A549 (cell line): ENCODE measurements at regions not wholly inside any gene's neighbourhood (a gene's known extent, or its start where the extent isn't known, plus 50 kb on each side); places are given as distances from the start of the nearest gene placed in this dataset.
A peak's percentile ranks its signal among the peaks of the same experiment; 100 is the strongest.

Source experiments
- ATAC-seq, 2 experiments: fragments of 200-7000 bp in 1 of 2; fragments of >200 bp in 1 of 2; cut with Nextera tagmentation in 1 of 2; cut with Tn5 transposase in 1 of 2; 3 replicates each; pipeline versions ENCODE4 v1.8.0 to v1.9.1; 2018 to 2020; ENCODE audit warnings: mild to moderate bottlenecking in 1 of 2, moderate library complexity in 1 of 2
- CTCF ChIA-PET: fragments of 300-600 bp; sonication (Branson Sonifier 250); formaldehyde crosslinking; extraction: SDS; loops from one replicate; lab custom pipeline; 2021; ENCODE audit warnings: antibody characterized with exemption, inconsistent platforms; lab: Yijun Ruan, JAX
- POLR2A ChIA-PET: fragments of 350-600 bp; formaldehyde crosslinking; extraction: SDS; loops from one replicate; lab custom pipeline; 2021; ENCODE audit warnings: antibody characterized with exemption, inconsistent platforms; lab: Yijun Ruan, JAX
- DNase-seq, 2 experiments: peaks; one replicate each; pipeline versions ENCODE4 v3.0.0 to v3.0.0-alpha.2; 2011 to 2016; ENCODE audit warnings: low read depth in 1 of 2, low spot score in 1 of 2
- FAIRE-seq: peaks from 2 replicates; lab custom pipeline; 2011; peaks lifted over from hg19 to GRCh38; lab: Jason Lieb, UNC
- H3K27ac ChIP-seq, 2 experiments: fragments of >200 bp; sonication (Bioruptor Twin); formaldehyde crosslinking; 3 replicates each; pipeline ENCODE4 v1.5.1; 2016 to 2017
- H3K4me1 ChIP-seq: fragments of >200 bp; sonication (Bioruptor Twin); formaldehyde crosslinking; 3 replicates; pipeline ENCODE4 v1.6.1; 2016
- H3K4me2 ChIP-seq: fragments of >200 bp; sonication (Bioruptor Twin); formaldehyde crosslinking; 3 replicates; pipeline ENCODE4 v1.6.1; 2016
- H3K4me3 ChIP-seq: fragments of >200 bp; sonication (Bioruptor Twin); formaldehyde crosslinking; 3 replicates; pipeline ENCODE4 v1.5.1; 2016
- H3K9me3 ChIP-seq: fragments of >200 bp; sonication (Bioruptor Twin); formaldehyde crosslinking; 3 replicates; pipeline ENCODE4 v1.6.1; 2016
- ATOH8 ChIP-seq: fragments of 250-450 bp; sonication (Bioruptor Pico); IDR thresholded peaks from 2 replicates; pipeline ENCODE4 v1.5.0; 2020; ENCODE audit warnings: low read depth, mild to moderate bottlenecking, moderate library complexity
- CBX2 ChIP-seq: fragments of 200-600 bp; sonication (generic); IDR thresholded peaks from 2 replicates; pipeline ENCODE4 v1.6.1; 2016; ENCODE audit warnings: low read depth, mild to moderate bottlenecking, borderline replicate concordance
- CEBPB ChIP-seq, 2 experiments: fragments of >200 bp in 1 of 2; sonication (Bioruptor Twin) in 1 of 2; formaldehyde crosslinking in 1 of 2; IDR thresholded peaks; 2 replicates each; pipeline ENCODE4 v1.6.1; 2012 to 2016
- CHD2 ChIP-seq: fragments of 150-350 bp; IDR thresholded peaks from 2 replicates; pipeline ENCODE4 v1.6.1; 2014; ENCODE audit warnings: low read length; ENCODE audit not compliant: partially characterized antibody
- CHD4 ChIP-seq: fragments of 200-600 bp; sonication (generic); IDR thresholded peaks from 2 replicates; pipeline ENCODE4 v1.6.1; 2016; ENCODE audit warnings: antibody characterized with exemption, mild to moderate bottlenecking, borderline replicate concordance
- EHF ChIP-seq: fragments of 250-450 bp; sonication (Bioruptor Pico); IDR thresholded peaks from 2 replicates; pipeline ENCODE4 v1.5.0; 2020; ENCODE audit warnings: mild to moderate bottlenecking
- EHMT2 ChIP-seq: fragments of 200-600 bp; sonication (generic); IDR thresholded peaks from 2 replicates; pipeline ENCODE4 v1.6.1; 2016; ENCODE audit warnings: antibody characterized with exemption, low read depth, mild to moderate bottlenecking, moderate library complexity
- EP300 ChIP-seq, 2 experiments: fragments of >200 bp; sonication (Bioruptor Twin); formaldehyde crosslinking; IDR thresholded peaks; 2 replicates in 1 of 2; 3 replicates in 1 of 2; pipeline ENCODE4 v1.6.1; 2016 to 2017
- ESRRA ChIP-seq: fragments of 150-350 bp; IDR thresholded peaks from 2 replicates; pipeline ENCODE4 v1.6.1; 2014; ENCODE audit warnings: mild to moderate bottlenecking, low read length, borderline replicate concordance
- HES2 ChIP-seq: fragments of >200 bp; sonication (Bioruptor Twin); formaldehyde crosslinking; IDR thresholded peaks from 2 replicates; pipeline ENCODE4 v1.6.1; 2016
- HMGXB4 ChIP-seq: fragments of 250-450 bp; sonication (Bioruptor Pico); IDR thresholded peaks from 2 replicates; pipeline ENCODE4 v1.5.0; 2021; ENCODE audit warnings: mild to moderate bottlenecking, moderate library complexity, borderline replicate concordance
- HOXB13 ChIP-seq: fragments of 250-450 bp; sonication (Bioruptor Pico); IDR thresholded peaks from 2 replicates; pipeline ENCODE4 v1.5.0; 2020; ENCODE audit warnings: low read depth, mild to moderate bottlenecking, moderate library complexity
- HOXB5 ChIP-seq: fragments of 250-450 bp; sonication (Bioruptor Pico); IDR thresholded peaks from 2 replicates; pipeline ENCODE4 v1.5.0; 2020; ENCODE audit warnings: mild to moderate bottlenecking, moderate library complexity
- JUNB ChIP-seq: fragments of >200 bp; sonication (Bioruptor Twin); formaldehyde crosslinking; IDR thresholded peaks from 2 replicates; pipeline ENCODE4 v1.6.1; 2016
- MAX ChIP-seq: IDR thresholded peaks from 2 replicates; pipeline ENCODE4 v1.6.1; 2012
- MYC ChIP-seq: IDR thresholded peaks from 2 replicates; pipeline ENCODE4 v1.6.1; 2012; ENCODE audit warnings: mild to moderate bottlenecking, inconsistent platforms, low read length, improper control_type of control experiment, borderline replicate concordance
- NFE2L2 ChIP-seq: fragments of 150-350 bp; conservative IDR thresholded peaks from 2 replicates; pipeline ENCODE4 v1.6.1; 2014; ENCODE audit warnings: low read length
- NPAS2 ChIP-seq: fragments of 250-450 bp; sonication (Bioruptor Pico); IDR thresholded peaks from 2 replicates; pipeline ENCODE4 v1.8.0; 2022; ENCODE audit warnings: mild to moderate bottlenecking, moderate library complexity, borderline replicate concordance
- RAD21 ChIP-seq, 2 experiments: fragments of >200 bp in 1 of 2; sonication (Bioruptor Twin) in 1 of 2; formaldehyde crosslinking in 1 of 2; IDR thresholded peaks in 1 of 2; conservative IDR thresholded peaks in 1 of 2; 2 replicates in 1 of 2; 3 replicates in 1 of 2; pipeline ENCODE4 v1.6.1; 2012 to 2018; ENCODE audit warnings: inconsistent platforms in 1 of 2
- REST ChIP-seq: fragments of 200-600 bp; sonication (generic); IDR thresholded peaks from 2 replicates; pipeline ENCODE4 v1.6.1; 2016; ENCODE audit warnings: antibody characterized with exemption, mild to moderate bottlenecking, moderate library complexity
- RFX5 ChIP-seq: fragments of 450-650 bp; IDR thresholded peaks from 2 replicates; pipeline ENCODE4 v1.7.1; 2014; ENCODE audit warnings: antibody characterized with exemption, mild to moderate bottlenecking, moderate library complexity
- RNF2 ChIP-seq: fragments of 200-600 bp; sonication (generic); IDR thresholded peaks from 2 replicates; pipeline ENCODE4 v1.6.1; 2016; ENCODE audit warnings: low read depth, mild to moderate bottlenecking, antibody characterized with exemption, moderate library complexity, borderline replicate concordance
- TFCP2L1 ChIP-seq: fragments of 250-450 bp; sonication (Bioruptor Pico); IDR thresholded peaks from 2 replicates; pipeline ENCODE4 v1.5.0; 2021; ENCODE audit warnings: mild to moderate bottlenecking
- TP53 ChIP-seq: fragments of 250-450 bp; sonication (Bioruptor Pico); IDR thresholded peaks from 2 replicates; pipeline ENCODE4 v1.5.0; 2021; ENCODE audit warnings: mild to moderate bottlenecking, moderate library complexity
- ZC3H11A ChIP-seq: fragments of 450-650 bp; IDR thresholded peaks from 2 replicates; pipeline ENCODE4 v1.6.1; 2014; ENCODE audit warnings: antibody characterized with exemption, mild to moderate bottlenecking
- ZFP36 ChIP-seq: fragments of 450-650 bp; IDR thresholded peaks from 2 replicates; pipeline ENCODE4 v1.6.1; 2014; ENCODE audit warnings: borderline replicate concordance; ENCODE audit not compliant: partially characterized antibody
- ZSCAN20 ChIP-seq: fragments of 250-450 bp; sonication (Bioruptor Pico); IDR thresholded peaks from 2 replicates; pipeline ENCODE4 v1.8.0; 2022; ENCODE audit warnings: mild to moderate bottlenecking, moderate library complexity
- WGBS: methylation state at CpG from one replicate; pipeline ENCODE4 v1.1.6; 2017; ENCODE audit errors: missing lambda C conversion rate; 5-methylcytosine and 5-hydroxymethylcytosine counted together

GRCh38 chr1:220378571-220379302 lies 106.5 kb upstream of the RAB3GAP2 start:
- TF ChIP-seq EP300 (IDR thresholded peaks at IDR 0.05) (no peak), JUNB (no peak), RFX5 (no peak), ZSCAN20 (no peak), EHMT2 (no peak), HES2 (no peak), TP53 (CRISPR knock-in tag) (no peak), ZC3H11A (no peak), REST (no peak), HMGXB4 (no peak), HOXB13 (CRISPR knock-in tag) (no peak), MAX (no peak), EHF (no peak), CBX2 (no peak), HOXB5 (CRISPR knock-in tag) (no peak), CHD2 (no peak), ATOH8 (CRISPR knock-in tag) (no peak), RAD21 (conservative IDR thresholded peaks at IDR 0.05 in 1 of 2, IDR thresholded peaks at IDR 0.05 in 1 of 2) (no peak)
- TF ChIP-seq, all 56 proteins: peak for 0
- Histone ChIP-seq H3K4me2 (no peak overlapping the region), H3K4me1 (no peaks in the 10 kb centered on the region), H3K4me3 (no peak overlapping the region), H3K9me3 (no peaks in the 10 kb centered on the region), H3K27ac (no peak overlapping the region)
- CTCF ChIA-PET = no interaction called here
- POLR2A ChIA-PET = no interaction called here
- FAIRE-seq = no peak
- peak in 1 of 2 experiments; percentile 45; a peak in 4 of 6 replicates for ATAC-seq
- DNase-seq = no peak
- 29% methylated on average over 10 of the region's 11 CpGs for WGBS

- no peak overlapping the region for H3K27ac ChIP-seq
- ChIA-PET POLR2A (no interaction called here), CTCF (no interaction called here)
- no peak for DNase-seq
- no peak overlapping the region for H3K4me3 ChIP-seq
- ATAC-seq = no peak
- no peak for TF ChIP-seq CHD4
- TF ChIP-seq NPAS2 = no peak
- no peak for TF ChIP-seq TFCP2L1 (CRISPR knock-in tag)
- TF ChIP-seq JUNB = no peak
- TF ChIP-seq MYC = no peak
- TF ChIP-seq ZFP36 = no peak
- TF ChIP-seq CHD2 = no peak
- TF ChIP-seq ESRRA = no peak
- no peak for TF ChIP-seq ZSCAN20
- TF ChIP-seq RNF2 = no peak
- TF ChIP-seq CEBPB (IDR thresholded peaks at IDR 0.05) = no peak
- TF ChIP-seq NFE2L2 = no peak
- H3K4me2 ChIP-seq = no peak overlapping the region
- no peaks in the 10 kb centered on the region for H3K9me3 ChIP-seq
- FAIRE-seq = no peak
- H3K4me1 ChIP-seq = no peaks in the 10 kb centered on the region
- WGBS = 17% methylated on average over 3 of the region's 3 CpGs
Observed at GRCh38 chr1:220375715-220376114, 103.5 kb upstream of the RAB3GAP2 start.
